SK-N-SH (cell line): ENCODE measurements at regions not wholly inside any gene's neighbourhood (a gene's known extent, or its start where the extent isn't known, plus 50 kb on each side); places are given as distances from the start of the nearest gene placed in this dataset.

Source experiments
- CTCF ChIA-PET: fragments of 300-600, 350-600 bp; formaldehyde crosslinking; extraction: SDS; loops from one replicate; lab custom pipeline; 2021; lab: Yijun Ruan, JAX
- POLR2A ChIA-PET: fragments of 350-600 bp; sonication (Branson Sonifier 250); formaldehyde crosslinking; extraction: SDS; loops from one replicate; lab custom pipeline; 2020; ENCODE audit warnings: antibody characterized with exemption, inconsistent platforms; lab: Yijun Ruan, JAX
- DNase-seq: peaks from one replicate; pipeline ENCODE4 v3.0.0; 2012
- H2AFZ ChIP-seq: fragments of 200-600 bp; sonication (generic); 2 replicates; pipeline ENCODE4 v1.8.1; 2016; ENCODE audit warnings: antibody characterized with exemption, mild to moderate bottlenecking, low read depth
- H3F3A ChIP-seq: fragments of 200-600 bp; sonication (generic); replicated peaks from 2 replicates; pipeline ENCODE3; 2016; ENCODE audit warnings: antibody characterized with exemption, mild to moderate bottlenecking; ENCODE audit not compliant: insufficient read depth
- H3K27ac ChIP-seq, 2 experiments: fragments of 200-500 bp in 1 of 2; fragments of 200-600 bp in 1 of 2; sonication (Bioruptor generic) in 1 of 2; sonication (generic), shearing (Covaris generic) in 1 of 2; 2 replicates each; pipeline versions ENCODE4 v1.5.1 to v1.6.1; 2014 to 2016; ENCODE audit warnings: low read depth in 2 of 2, inconsistent platforms in 1 of 2, low read length in 1 of 2, mild to moderate bottlenecking in 1 of 2, mixed read lengths in 1 of 2
- H3K27me3 ChIP-seq: fragments of 200-600 bp; sonication (generic), shearing (Covaris generic); 2 replicates; pipeline ENCODE4 v1.6.1; 2016; ENCODE audit warnings: mixed run types; ENCODE audit not compliant: insufficient read depth
- H3K36me3 ChIP-seq, 2 experiments: fragments of 200-500 bp in 1 of 2; fragments of 200-600 bp in 1 of 2; sonication (Bioruptor generic) in 1 of 2; sonication (generic) in 1 of 2; replicated peaks in 1 of 2; 2 replicates each; pipeline versions ENCODE3 to v1.5.1; 2014 to 2016; ENCODE audit warnings: low read length in 1 of 2, mild to moderate bottlenecking in 1 of 2; ENCODE audit not compliant: insufficient read depth in 2 of 2, control insufficient read depth in 1 of 2
- H3K4me1 ChIP-seq, 2 experiments: fragments of 200-500 bp in 1 of 2; fragments of 200-600 bp in 1 of 2; sonication (Bioruptor generic) in 1 of 2; sonication (generic), shearing (Covaris generic) in 1 of 2; 2 replicates each; pipeline versions ENCODE4 v1.5.1 to v1.6.1; 2014 to 2016; ENCODE audit warnings: low read depth in 1 of 2, low read length in 1 of 2, mixed run types in 1 of 2; ENCODE audit not compliant: insufficient read depth in 2 of 2, control insufficient read depth in 1 of 2
- H3K4me2 ChIP-seq: fragments of 200-600 bp; sonication (generic), shearing (Covaris generic); 2 replicates; pipeline ENCODE4 v1.6.1; 2017; ENCODE audit warnings: mixed run types
- H3K4me3 ChIP-seq, 2 experiments: fragments of 200-500 bp in 1 of 2; fragments of 200-600 bp in 1 of 2; sonication (Bioruptor generic) in 1 of 2; sonication (generic), shearing (Covaris generic) in 1 of 2; 2 replicates each; pipeline versions ENCODE4 v1.5.1 to v1.8.1; 2014 to 2016; ENCODE audit warnings: low read depth in 2 of 2, inconsistent platforms in 1 of 2, low read length in 1 of 2, mild to moderate bottlenecking in 1 of 2, mixed read lengths in 1 of 2, moderate library complexity in 1 of 2
- H3K79me2 ChIP-seq: fragments of 200-600 bp; sonication (generic); 2 replicates; pipeline ENCODE4 v1.8.1; 2017; ENCODE audit warnings: mild to moderate bottlenecking; ENCODE audit not compliant: insufficient read depth
- H3K9ac ChIP-seq: fragments of 200-600 bp; sonication (generic); 2 replicates; pipeline ENCODE4 v1.6.1; 2017; ENCODE audit warnings: mixed run types
- H3K9me2 ChIP-seq: fragments of 200-600 bp; sonication (generic); 2 replicates; pipeline ENCODE4 v1.6.1; 2017; ENCODE audit warnings: mixed run types
- H3K9me3 ChIP-seq: fragments of 200-600 bp; sonication (generic); 2 replicates; pipeline ENCODE4 v1.6.1; 2017; ENCODE audit warnings: mixed run types, mild to moderate bottlenecking, moderate library complexity
- H4K20me1 ChIP-seq: fragments of 200-600 bp; sonication (generic); 2 replicates; pipeline ENCODE4 v1.6.1; 2017; ENCODE audit warnings: mild to moderate bottlenecking, mixed run types; ENCODE audit not compliant: insufficient read depth
- CHD2 ChIP-seq: fragments of 150-350 bp; IDR thresholded peaks from 2 replicates; pipeline ENCODE4 v1.6.1; 2018; ENCODE audit warnings: low read length; ENCODE audit not compliant: partially characterized antibody
- EZH2phosphoT487 ChIP-seq: fragments of 200-600 bp; sonication (generic); IDR thresholded peaks from 2 replicates; pipeline ENCODE4 v1.6.1; 2017; ENCODE audit warnings: low read depth, mixed run types, mild to moderate bottlenecking, antibody characterized with exemption, moderate library complexity, borderline replicate concordance
- FOSL2 ChIP-seq: IDR thresholded peaks from 2 replicates; pipeline ENCODE4 v1.4.0; 2012; ENCODE audit warnings: low read depth, mild to moderate bottlenecking, moderate library complexity, borderline replicate concordance
- FOXJ3 ChIP-seq: sonication (generic); formaldehyde crosslinking; IDR thresholded peaks from 2 replicates; pipeline ENCODE4 v1.5.1; 2020; ENCODE audit warnings: mild to moderate bottlenecking, missing genetic modification reagents
- FOXM1 ChIP-seq: IDR thresholded peaks from 2 replicates; pipeline ENCODE4 v1.4.0; 2012; ENCODE audit warnings: low read depth, mild to moderate bottlenecking
- JUND ChIP-seq: IDR thresholded peaks from 2 replicates; pipeline ENCODE4 v1.4.0; 2012
- POLR2AphosphoS5 ChIP-seq: IDR thresholded peaks from 2 replicates; pipeline ENCODE4 v1.6.1; 2012; ENCODE audit warnings: low read depth, low read length
- REST ChIP-seq: IDR thresholded peaks from 2 replicates; pipeline ENCODE4 v1.6.1; 2012; ENCODE audit warnings: mild to moderate bottlenecking, low read depth, low read length, moderate library complexity
- RFX5 ChIP-seq: IDR thresholded peaks from 2 replicates; pipeline ENCODE4 v1.6.1; 2012; ENCODE audit warnings: mild to moderate bottlenecking, improper control_type of control experiment, low read length
- SMC3 ChIP-seq: IDR thresholded peaks from 2 replicates; pipeline ENCODE4 v1.6.1; 2012; ENCODE audit warnings: low read depth, low read length, improper control_type of control experiment
- ZBTB33 ChIP-seq: IDR thresholded peaks from 2 replicates; pipeline ENCODE4 v1.4.0; 2012; ENCODE audit warnings: low read depth, borderline replicate concordance
- WGBS: methylation state at CpG from one replicate; pipeline ENCODE4 v1.1.6; 2017; ENCODE audit warnings: low lambda C conversion rate; 5-methylcytosine and 5-hydroxymethylcytosine counted together
- TF ChIP-seq, protein P1 (sequence below): IDR thresholded peaks from 2 replicates; pipeline ENCODE4; 2012
- TF ChIP-seq, protein P2 (sequence below): IDR thresholded peaks from 2 replicates; pipeline ENCODE4 v1.4.0; 2012; ENCODE audit warnings: low read depth, borderline replicate concordance

GRCh38 chr6:111978532-111979149 is 75.3 kb upstream of the CCN6 start:
- H3K4me2 ChIP-seq = no peak overlapping the region
- DNase-seq = no peak
- CTCF ChIA-PET = interaction anchor here (1.2 kb wide), 1 partner anchor 268 kb away, joined by 3 read pairs; no protein-coding TSS in a partner anchor
- peaks cover 4% of the 10 kb centered on the region for H3F3A ChIP-seq
- H3K9ac ChIP-seq = no peak overlapping the region
- H3K4me3 ChIP-seq = no peak overlapping the region
- no peaks in the 10 kb centered on the region for H3K36me3 ChIP-seq
- no peaks in the 10 kb centered on the region for H3K9me3 ChIP-seq
- H3K27ac ChIP-seq = no peak overlapping the region
- no peaks in the 10 kb centered on the region for H3K9me2 ChIP-seq
- no peaks in the 10 kb centered on the region for H3K27me3 ChIP-seq
- WGBS = 82% methylated on average over 3 of the region's 3 CpGs
- peaks cover 2 to 5% of the 10 kb centered on the region in 2 experiments; a peak in 3 of 4 replicates for H3K4me1 ChIP-seq
- TF ChIP-seq RFX5 (no peak), ZBTB33 (no peak), FOXJ3 (CRISPR knock-in tag) (no peak), SMC3 (no peak), CHD2 (no peak), REST (no peak), FOSL2 (no peak), POLR2AphosphoS5 (no peak), JUND (no peak), FOXM1 (no peak), EZH2phosphoT487 (no peak)
- TF ChIP-seq, protein P1, sequence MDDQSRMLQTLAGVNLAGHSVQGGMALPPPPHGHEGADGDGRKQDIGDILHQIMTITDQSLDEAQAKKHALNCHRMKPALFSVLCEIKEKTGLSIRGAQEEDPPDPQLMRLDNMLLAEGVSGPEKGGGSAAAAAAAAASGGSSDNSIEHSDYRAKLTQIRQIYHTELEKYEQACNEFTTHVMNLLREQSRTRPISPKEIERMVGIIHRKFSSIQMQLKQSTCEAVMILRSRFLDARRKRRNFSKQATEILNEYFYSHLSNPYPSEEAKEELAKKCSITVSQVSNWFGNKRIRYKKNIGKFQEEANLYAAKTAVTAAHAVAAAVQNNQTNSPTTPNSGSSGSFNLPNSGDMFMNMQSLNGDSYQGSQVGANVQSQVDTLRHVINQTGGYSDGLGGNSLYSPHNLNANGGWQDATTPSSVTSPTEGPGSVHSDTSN = no peak
- TF ChIP-seq, protein P2, sequence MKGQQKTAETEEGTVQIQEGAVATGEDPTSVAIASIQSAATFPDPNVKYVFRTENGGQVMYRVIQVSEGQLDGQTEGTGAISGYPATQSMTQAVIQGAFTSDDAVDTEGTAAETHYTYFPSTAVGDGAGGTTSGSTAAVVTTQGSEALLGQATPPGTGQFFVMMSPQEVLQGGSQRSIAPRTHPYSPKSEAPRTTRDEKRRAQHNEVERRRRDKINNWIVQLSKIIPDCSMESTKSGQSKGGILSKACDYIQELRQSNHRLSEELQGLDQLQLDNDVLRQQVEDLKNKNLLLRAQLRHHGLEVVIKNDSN = no peak
- H2AFZ ChIP-seq = no peak overlapping the region
- no peaks in the 10 kb centered on the region for H4K20me1 ChIP-seq
- POLR2A ChIA-PET = no interaction called here
- H3K79me2 ChIP-seq = no peaks in the 10 kb centered on the region
